ENCODE measurements at regions not wholly inside any gene's neighbourhood (a gene's known extent, or its start where the extent isn't known, plus 50 kb on each side); places are given as distances from the start of the nearest gene placed in this dataset.

DNA sequence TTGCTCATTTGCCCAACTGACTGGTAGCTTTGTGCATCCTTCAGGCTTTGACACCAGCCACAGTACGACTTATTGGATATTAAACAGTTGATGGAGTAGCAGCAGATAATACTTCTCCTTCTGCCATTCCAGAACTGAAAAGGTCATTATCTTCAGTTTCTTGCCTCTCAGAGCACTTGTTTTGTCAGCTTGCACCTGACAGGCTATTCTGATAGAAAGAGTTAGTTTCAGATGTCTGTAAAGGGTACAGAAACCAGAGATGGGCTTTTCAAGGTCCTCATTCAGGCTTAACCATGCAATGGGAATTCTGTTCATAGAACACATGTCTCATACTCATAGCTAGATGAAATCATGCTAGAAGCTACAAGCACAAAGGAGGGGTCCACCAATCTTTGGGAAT, 367.2 kb downstream of the OTOL1 start:
- TF ChIP-seq CTCF (IDR thresholded peaks at IDR 0.05) (no peak), POLR2A (IDR thresholded peaks at IDR 0.05) (no peak), EP300 (IDR thresholded peaks at IDR 0.05) (no peak)

Data from tibial nerve (tissue), 4 donors.